Keratinocyte (primary cell): ENCODE measurements at regions not wholly inside any gene's neighbourhood (a gene's known extent, or its start where the extent isn't known, plus 50 kb on each side); places are given as distances from the start of the nearest gene placed in this dataset.

Experiments used
- DNase-seq: peaks from one replicate; pipeline ENCODE4 v3.0.0-alpha.2; 2011; ENCODE audit warnings: low read depth, missing footprints, low spot score
- FAIRE-seq: peaks from 2 replicates; lab custom pipeline; 2011; peaks lifted over from hg19 to GRCh38; lab: Jason Lieb, UNC
- H2AFZ ChIP-seq: 2 replicates; pipeline ENCODE4 v1.6.0; 2012; ENCODE audit warnings: low read length, control low read depth, inconsistent platforms; ENCODE audit not compliant: control insufficient read depth
- H3K27ac ChIP-seq: 2 replicates; pipeline ENCODE4 v1.5.1; 2011; ENCODE audit warnings: low read length; ENCODE audit not compliant: control insufficient read depth, insufficient read depth
- H3K27me3 ChIP-seq: 3 replicates; pipeline ENCODE4 v1.6.0; 2011; ENCODE audit warnings: low read length; ENCODE audit not compliant: control insufficient read depth, insufficient read depth; ENCODE audit errors: extremely low read depth
- H3K36me3 ChIP-seq, 2 experiments: 2 replicates in 1 of 2; 3 replicates in 1 of 2; pipeline ENCODE4 v1.5.1; 2011; ENCODE audit warnings: low read length in 2 of 2, mild to moderate bottlenecking in 1 of 2; ENCODE audit not compliant: control insufficient read depth in 2 of 2, insufficient read depth in 2 of 2; ENCODE audit errors: extremely low read depth in 1 of 2
- H3K4me1 ChIP-seq: 3 replicates; pipeline ENCODE4 v1.5.1; 2011; ENCODE audit warnings: low read length; ENCODE audit not compliant: control insufficient read depth, insufficient read depth; ENCODE audit errors: extremely low read depth
- H3K4me2 ChIP-seq: 3 replicates; pipeline ENCODE4 v1.6.0; 2011; ENCODE audit warnings: low read depth, low read length; ENCODE audit not compliant: control insufficient read depth, insufficient read depth; ENCODE audit errors: extremely low read depth
- H3K4me3 ChIP-seq, 3 experiments: fragments of 200-600 bp in 1 of 3; sonication (generic) in 1 of 3; 2 replicates in 2 of 3; 3 replicates in 1 of 3; pipeline ENCODE4 v1.5.1; 2011 to 2016; ENCODE audit warnings: low read length in 3 of 3, mild to moderate bottlenecking in 3 of 3, control low read depth in 2 of 3, inconsistent platforms in 1 of 3, low read depth in 1 of 3, mixed read lengths in 1 of 3, mixed run types in 1 of 3, moderate library complexity in 1 of 3; ENCODE audit not compliant: control insufficient read depth in 2 of 3, insufficient read depth in 2 of 3; ENCODE audit errors: extremely low read depth in 1 of 3
- H3K79me2 ChIP-seq: 2 replicates; pipeline ENCODE4 v1.6.0; 2012; ENCODE audit warnings: low read length; ENCODE audit not compliant: control insufficient read depth, insufficient read depth
- H3K9ac ChIP-seq: 3 replicates; pipeline ENCODE4 v1.6.0; 2011; ENCODE audit warnings: low read length; ENCODE audit not compliant: control insufficient read depth, insufficient read depth; ENCODE audit errors: extremely low read depth
- H3K9me1 ChIP-seq: 3 replicates; pipeline ENCODE4 v1.6.0; 2011; ENCODE audit warnings: low read length; ENCODE audit not compliant: control insufficient read depth, insufficient read depth; ENCODE audit errors: extremely low read depth
- H3K9me3 ChIP-seq: 2 replicates; pipeline ENCODE4 v1.5.1; 2012; ENCODE audit warnings: low read depth, low read length; ENCODE audit not compliant: control insufficient read depth
- H4K20me1 ChIP-seq: 3 replicates; pipeline ENCODE4 v1.6.0; 2011; ENCODE audit warnings: low read length; ENCODE audit not compliant: control insufficient read depth, insufficient read depth; ENCODE audit errors: extremely low read depth
- EZH2 ChIP-seq: IDR thresholded peaks from one replicate; pipeline ENCODE4 v1.6.1; 2012; ENCODE audit warnings: inconsistent platforms, mild to moderate bottlenecking, low read length, moderate library complexity
- dilution Hi-C: fragments of 300-500 bp; cut with MboI; formaldehyde crosslinking; loops from one replicate; pipeline ENCODE4 v1.7.0; 2020; ENCODE audit warnings: low sequenced_read_pairs; ENCODE audit not compliant: extremely low pct_ligation_motif_present
- TF ChIP-seq, protein P1 (sequence below), 3 experiments: IDR thresholded peaks in 1 of 3; conservative IDR thresholded peaks in 1 of 3; optimal IDR thresholded peaks in 1 of 3; 2 replicates in 2 of 3; 3 replicates in 1 of 3; pipeline versions ENCODE3 to v1.5.1; 2011; ENCODE audit warnings: low read length in 3 of 3, mild to moderate bottlenecking in 3 of 3, moderate library complexity in 2 of 3, control low read depth in 1 of 3, inconsistent platforms in 1 of 3; ENCODE audit not compliant: insufficient read depth in 2 of 3; ENCODE audit errors: extremely low read depth in 1 of 3

DNA sequence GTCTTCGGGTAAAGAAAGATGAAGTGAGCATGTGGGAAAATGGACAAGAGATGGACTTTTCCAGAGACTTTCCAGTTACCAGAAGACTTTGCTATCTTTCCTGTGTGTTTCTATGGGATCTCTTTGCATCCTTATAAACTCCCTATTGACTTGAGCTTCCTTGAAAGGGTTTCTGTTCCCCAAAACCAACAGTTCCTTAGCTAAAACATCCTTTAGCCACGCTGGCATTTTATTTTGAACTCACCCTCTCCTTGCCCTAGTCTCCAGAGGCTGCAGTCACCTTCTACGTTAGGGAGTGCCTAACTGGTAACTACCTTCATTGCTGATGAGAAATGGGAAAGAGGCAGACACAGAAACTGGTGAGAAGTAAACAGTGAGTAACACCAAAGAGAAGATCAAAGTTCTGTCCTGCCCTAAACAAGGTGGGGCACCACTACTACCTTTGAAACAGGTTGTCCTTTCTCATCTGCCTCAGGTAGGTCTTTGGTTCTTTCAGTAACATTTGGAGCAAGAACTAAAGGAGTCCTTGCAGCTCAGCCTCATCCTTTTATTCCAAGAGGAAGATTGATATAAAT, 402.9 kb downstream of the ENC1 start:
- H3K27ac ChIP-seq, result no peak overlapping the region
- TF ChIP-seq EZH2, result no peak
- TF ChIP-seq, protein P1, sequence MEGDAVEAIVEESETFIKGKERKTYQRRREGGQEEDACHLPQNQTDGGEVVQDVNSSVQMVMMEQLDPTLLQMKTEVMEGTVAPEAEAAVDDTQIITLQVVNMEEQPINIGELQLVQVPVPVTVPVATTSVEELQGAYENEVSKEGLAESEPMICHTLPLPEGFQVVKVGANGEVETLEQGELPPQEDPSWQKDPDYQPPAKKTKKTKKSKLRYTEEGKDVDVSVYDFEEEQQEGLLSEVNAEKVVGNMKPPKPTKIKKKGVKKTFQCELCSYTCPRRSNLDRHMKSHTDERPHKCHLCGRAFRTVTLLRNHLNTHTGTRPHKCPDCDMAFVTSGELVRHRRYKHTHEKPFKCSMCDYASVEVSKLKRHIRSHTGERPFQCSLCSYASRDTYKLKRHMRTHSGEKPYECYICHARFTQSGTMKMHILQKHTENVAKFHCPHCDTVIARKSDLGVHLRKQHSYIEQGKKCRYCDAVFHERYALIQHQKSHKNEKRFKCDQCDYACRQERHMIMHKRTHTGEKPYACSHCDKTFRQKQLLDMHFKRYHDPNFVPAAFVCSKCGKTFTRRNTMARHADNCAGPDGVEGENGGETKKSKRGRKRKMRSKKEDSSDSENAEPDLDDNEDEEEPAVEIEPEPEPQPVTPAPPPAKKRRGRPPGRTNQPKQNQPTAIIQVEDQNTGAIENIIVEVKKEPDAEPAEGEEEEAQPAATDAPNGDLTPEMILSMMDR (optimal IDR thresholded peaks at IDR 0.05 in 1 of 3, IDR thresholded peaks at IDR 0.05 in 1 of 3, conservative IDR thresholded peaks at IDR 0.05 in 1 of 3; ENCODE audit: extremely low read depth in 1 of 3, insufficient read depth in 2 of 3, low read length in 3 of 3), result no peak
- no peak overlapping the region for H3K4me2 ChIP-seq
- H3K27me3 ChIP-seq, result no peaks in the 10 kb centered on the region
- H3K9me1 ChIP-seq, result no peaks in the 10 kb centered on the region
- FAIRE-seq, result peak; percentile 43
- H3K9me3 ChIP-seq, result no peaks in the 10 kb centered on the region
- no peaks in the 10 kb centered on the region for H3K79me2 ChIP-seq
- no peak overlapping the region for H3K4me3 ChIP-seq
- H2AFZ ChIP-seq, result no peak overlapping the region
- H3K4me1 ChIP-seq, result peaks cover 49% of the 10 kb centered on the region
- no peak for DNase-seq
- dilution Hi-C loops, result no loop called here
- no peaks in the 10 kb centered on the region for H4K20me1 ChIP-seq
- H3K36me3 ChIP-seq, result no peaks in the 10 kb centered on the region
- no peak overlapping the region for H3K9ac ChIP-seq

DNA sequence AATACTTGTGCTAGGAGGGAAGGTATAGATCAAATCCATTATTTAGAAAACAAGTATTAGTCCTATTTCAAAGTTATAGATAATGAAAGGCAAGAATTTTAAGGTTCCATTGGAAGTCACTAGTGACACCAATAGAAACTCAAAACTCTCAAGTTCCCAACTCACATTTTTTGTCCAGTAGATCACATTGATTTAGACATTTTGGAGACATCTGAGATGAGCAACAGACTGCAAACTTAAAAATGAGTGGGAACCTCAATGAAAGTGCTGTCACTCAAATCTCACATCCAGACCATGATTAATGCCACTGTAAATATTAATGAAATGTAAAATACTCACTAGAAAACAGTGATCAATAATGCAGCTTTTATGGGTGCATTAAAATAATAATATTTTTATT, 405.0 kb downstream of the ENC1 start:
- Histone ChIP-seq H3K4me2 (no peak overlapping the region), H3K27me3 (no peaks in the 10 kb centered on the region), H4K20me1 (no peaks in the 10 kb centered on the region), H3K9me3 (no peaks in the 10 kb centered on the region), H3K79me2 (no peaks in the 10 kb centered on the region), H2AFZ (no peak overlapping the region), H3K4me1 (peaks cover 43% of the 10 kb centered on the region), H3K4me3 (no peak overlapping the region), H3K9me1 (no peaks in the 10 kb centered on the region), H3K36me3 (no peaks in the 10 kb centered on the region), H3K9ac (no peak overlapping the region), H3K27ac (no peak overlapping the region)
- no peak for DNase-seq
- no peak for FAIRE-seq
- no peak for TF ChIP-seq EZH2
- TF ChIP-seq, protein P1 (optimal IDR thresholded peaks at IDR 0.05 in 1 of 3, IDR thresholded peaks at IDR 0.05 in 1 of 3, conservative IDR thresholded peaks at IDR 0.05 in 1 of 3; ENCODE audit: extremely low read depth in 1 of 3, insufficient read depth in 2 of 3, low read length in 3 of 3), result no peak
- dilution Hi-C loops, result no loop called here
